ENCODE measurements at regions not wholly inside any gene's neighbourhood (a gene's known extent, or its start where the extent isn't known, plus 50 kb on each side); places are given as distances from the start of the nearest gene placed in this dataset.

DNA sequence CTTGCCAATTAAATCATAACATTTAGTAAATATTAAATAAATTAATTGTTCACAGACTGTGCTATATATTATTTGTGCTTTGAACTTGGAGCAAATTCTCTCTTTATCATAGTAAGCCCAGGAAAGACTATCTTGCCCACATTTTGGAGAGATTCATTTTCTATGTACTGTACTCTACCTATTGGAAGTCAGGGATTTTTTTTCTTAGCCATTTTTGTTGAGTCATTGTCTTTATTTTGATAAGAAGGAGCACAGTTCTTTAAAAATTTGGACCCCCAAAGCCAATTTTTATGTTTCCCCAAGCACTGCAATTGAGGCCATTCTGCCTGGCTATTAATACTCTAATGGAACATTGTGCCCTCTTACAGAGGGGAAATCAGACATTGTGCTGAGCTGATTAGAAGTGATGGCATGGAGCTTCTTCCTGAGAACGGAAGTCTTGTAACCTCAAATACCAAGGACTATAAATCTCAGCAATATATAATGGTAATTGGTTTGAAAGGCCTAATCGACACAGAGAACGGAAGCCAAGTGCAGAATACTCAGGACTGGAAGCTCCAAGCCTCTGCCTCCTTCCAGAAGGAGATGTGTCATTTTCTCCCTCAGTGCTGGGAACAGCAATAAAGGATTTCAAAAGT, 188.8 kb upstream of the PAPPA start:
- no peak for DNase-seq

DNA sequence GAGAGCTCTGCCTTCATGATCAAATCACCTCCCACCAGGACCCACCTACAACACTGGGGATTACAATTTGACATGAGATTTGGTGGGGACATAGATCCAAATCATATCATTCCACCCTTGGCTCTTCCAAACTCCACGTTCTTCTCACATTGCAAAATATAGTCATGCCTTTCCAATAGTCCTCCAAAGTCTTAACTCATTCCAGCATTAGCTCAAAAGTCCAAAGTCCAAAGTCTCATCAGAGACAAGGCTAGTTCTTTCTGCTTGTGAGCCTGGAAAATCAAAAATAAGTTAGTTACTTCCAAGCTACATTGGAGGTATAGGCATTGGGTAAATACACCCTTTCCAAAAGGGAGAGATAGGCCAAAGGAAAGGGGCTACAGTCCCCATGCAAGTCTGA, 186.9 kb upstream of the PAPPA start:
- DNase-seq, result no peak

- no peak for DNase-seq
Measured at GRCh38 chr9:115969096-115969495, 184.5 kb upstream of the PAPPA start.

DNA sequence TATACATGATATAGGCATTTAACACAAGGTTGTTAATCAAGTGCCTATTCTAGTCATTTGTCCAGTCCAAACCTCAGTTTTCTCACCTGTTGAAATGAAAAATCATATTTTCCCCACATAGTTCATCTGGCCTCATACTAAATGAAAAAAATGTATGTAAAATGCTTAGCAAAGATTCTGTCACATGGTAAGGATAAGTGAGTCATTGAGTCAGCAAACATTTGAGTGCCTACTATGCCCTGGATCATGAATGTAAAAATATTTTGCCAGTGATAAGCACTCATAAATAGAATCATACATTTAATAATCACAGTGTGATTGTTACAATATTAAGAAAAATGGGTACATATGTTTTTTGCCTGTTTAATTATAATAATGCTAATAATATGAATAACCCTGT, 181.2 kb upstream of the PAPPA start:
- no peak for DNase-seq

- DNase-seq, result no peak
Measured at GRCh38 chr9:115972843-115973595, 180.6 kb upstream of the PAPPA start.

- DNase-seq, result no peak
Measured at GRCh38 chr9:115976781-115977180, 176.8 kb upstream of the PAPPA start.

- DNase-seq, result no peak
Measured at GRCh38 chr9:115978091-115978490, 175.5 kb upstream of the PAPPA start.

DNA sequence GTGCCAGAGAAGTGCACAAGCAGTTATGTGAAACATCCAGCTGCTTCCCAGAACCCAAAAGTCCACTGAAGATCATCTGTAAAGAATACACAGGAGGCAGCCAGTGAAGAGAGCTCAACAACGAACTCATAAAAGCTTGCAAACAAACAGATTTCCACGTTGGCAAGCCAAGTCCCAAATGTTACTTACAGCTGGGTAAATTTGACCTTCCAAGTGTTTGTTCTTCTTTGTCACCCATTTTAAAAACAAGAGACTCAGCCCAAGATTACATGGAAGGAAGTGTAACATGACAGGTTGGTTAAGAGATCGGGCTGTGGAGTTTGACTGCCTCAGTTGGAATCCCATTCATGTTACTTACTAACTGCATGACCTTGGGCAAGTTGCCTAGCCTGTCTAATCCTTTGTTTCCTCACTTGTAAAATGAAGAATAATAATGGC, 174.9 kb upstream of the PAPPA start:
- DNase-seq, result no peak

- no peak for DNase-seq
Measured at GRCh38 chr9:115980054-115980453, 173.5 kb upstream of the PAPPA start.

DNA sequence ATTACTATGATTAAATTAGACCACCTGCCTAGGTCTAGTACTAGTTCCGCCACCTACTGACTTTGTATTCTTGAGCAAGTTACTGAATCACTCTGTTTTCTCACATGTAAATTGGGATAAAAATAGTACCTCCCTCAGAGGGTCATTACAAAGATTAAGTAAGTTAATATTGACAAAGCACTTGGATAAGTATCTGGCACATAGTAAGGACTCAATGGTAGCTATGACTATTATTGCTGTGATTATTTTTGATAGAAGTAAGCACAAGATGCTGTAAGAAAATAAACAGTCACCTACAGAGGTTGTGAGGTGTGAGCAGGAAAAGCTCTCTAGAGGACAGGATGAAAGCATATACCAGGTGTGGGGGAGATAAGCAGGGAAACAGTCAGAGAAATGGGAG, 173.1 kb upstream of the PAPPA start:
- no peak for DNase-seq

- DNase-seq, result no peak
Measured at GRCh38 chr9:115980976-115981375, 172.6 kb upstream of the PAPPA start.

DNA sequence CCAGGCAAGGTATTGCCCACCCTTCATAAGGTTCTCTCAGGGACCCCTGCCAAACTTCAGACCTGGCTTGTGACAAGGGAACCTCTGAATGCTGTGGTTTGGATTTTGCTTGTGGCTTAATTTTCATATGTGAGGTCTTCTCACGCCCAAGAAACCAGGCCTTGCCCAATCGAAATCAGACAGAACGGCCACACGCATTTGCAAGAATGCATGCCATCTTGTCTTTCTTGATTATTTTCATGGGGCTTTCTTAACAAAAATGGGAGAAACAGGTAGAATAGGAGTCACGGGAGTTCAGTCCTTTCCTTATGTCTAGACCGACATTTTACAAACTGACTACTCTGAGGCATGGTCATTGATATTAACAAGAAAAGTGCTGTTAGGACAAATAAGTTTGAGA, 170.2 kb upstream of the PAPPA start:
- DNase-seq, result no peak

GRCh38 chr9:115985657-115986056, 167.9 kb upstream of the PAPPA start:
- DNase-seq, result no peak

DNA sequence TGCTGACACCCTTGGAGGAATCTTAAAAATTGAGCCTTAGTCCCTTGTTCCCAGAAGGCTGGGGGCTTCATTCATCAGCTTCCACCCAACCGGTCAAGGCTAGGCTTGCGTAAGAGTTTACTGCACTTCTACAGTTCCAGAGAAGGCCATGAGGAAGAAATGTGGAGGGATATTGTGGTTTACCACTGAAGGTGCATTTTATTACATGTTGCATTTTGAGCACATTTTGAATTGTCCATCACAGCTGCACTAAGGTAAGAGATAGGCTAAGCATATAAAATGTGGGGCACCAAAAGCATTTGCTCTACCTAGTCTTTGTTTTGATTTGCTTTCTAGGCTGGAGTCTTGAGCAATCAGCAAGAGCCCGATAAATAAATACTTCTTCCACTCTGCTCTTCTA, 167.1 kb upstream of the PAPPA start:
- DNase-seq, result no peak

DNA sequence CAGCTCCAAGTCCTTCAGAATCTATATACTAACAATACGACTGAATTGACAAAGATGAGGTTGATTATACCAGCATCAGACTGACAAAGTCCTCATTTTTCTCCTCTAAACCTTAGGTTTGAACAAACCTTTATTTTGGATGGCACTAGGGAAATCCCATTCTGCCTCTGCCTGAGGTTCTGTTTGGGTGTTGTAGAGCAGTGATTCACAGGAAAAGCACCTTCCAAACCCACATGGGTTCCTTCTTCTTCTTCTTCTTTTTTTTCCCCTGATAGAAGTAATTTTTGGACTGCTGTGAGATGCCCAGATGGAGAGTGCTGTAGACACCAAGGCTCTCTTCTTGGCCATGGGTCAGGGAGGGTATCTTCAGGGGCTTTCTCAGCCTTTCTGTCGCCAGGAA, 164.9 kb upstream of the PAPPA start:
- no peak for DNase-seq

GRCh38 chr9:115989831-115990230, 163.8 kb upstream of the PAPPA start:
- no peak for DNase-seq

DNA sequence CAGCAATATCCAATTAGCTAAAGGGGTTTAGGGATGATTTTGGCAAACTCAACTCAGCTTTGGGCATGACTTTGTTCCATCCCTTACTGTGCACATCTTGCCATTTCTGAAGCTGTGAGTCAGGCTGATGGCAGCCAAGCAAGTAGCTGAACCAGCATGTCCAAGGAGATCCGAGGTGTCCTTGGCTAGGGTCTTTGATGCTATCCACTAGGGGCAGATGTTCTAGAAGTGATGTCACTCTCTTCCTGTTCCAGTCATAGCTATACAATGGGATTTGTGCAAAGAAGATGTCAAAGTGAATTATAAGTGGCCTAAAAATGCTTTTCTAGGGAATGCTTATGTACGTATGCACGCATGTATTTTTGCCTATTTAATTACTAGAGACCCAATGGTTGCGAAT, 160.8 kb upstream of the PAPPA start:
- no peak for DNase-seq

GRCh38 chr9:115997923-115998322, 155.7 kb upstream of the PAPPA start:
- no peak for DNase-seq

GRCh38 chr9:115998666-115999065, 154.9 kb upstream of the PAPPA start:
- no peak for DNase-seq

- DNase-seq, result no peak
Measured at GRCh38 chr9:115999498-115999897, 154.1 kb upstream of the PAPPA start.

GRCh38 chr9:116000748-116001329, 152.8 kb upstream of the PAPPA start:
- DNase-seq, result peak; percentile 3 to 31

DNA sequence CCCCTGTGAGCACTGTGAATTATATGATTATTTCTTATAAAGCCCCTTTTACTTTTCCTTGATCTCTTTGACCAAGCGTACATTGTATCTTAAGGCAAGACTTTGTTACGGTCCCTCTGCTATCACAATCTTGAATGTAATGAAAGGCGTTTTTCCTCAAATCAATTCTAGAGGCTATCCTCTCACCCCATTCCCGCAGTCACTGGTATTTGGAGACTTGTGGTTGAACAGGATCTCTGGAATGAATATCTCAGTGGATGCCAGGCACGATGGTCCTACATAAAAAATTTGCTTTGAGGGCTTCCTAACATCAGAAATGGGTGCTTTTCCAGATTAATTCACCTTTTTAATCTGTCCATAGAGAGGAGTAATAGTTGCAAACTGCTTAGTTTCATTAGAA, 151.4 kb upstream of the PAPPA start:
- no peak for DNase-seq

DNA sequence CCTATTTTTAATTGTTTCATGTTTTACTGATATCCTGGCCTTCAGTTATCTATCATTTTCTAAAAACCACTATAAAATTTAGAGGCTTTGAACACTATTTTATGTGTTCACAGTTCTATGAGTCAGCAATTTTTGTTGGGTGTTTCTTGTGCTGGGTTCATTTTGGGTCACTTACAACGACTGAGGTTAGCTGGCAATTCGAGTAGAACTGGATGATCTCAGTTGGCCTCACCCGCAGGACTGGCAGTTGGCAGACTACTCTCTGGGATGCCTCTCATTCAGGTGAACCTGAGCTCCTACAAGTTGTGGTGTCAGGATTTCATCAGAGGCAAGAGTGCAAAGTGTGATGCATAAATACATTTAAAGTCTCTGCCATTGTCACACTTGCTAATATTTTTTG, 151.0 kb upstream of the PAPPA start:
- DNase-seq, result no peak

DNA sequence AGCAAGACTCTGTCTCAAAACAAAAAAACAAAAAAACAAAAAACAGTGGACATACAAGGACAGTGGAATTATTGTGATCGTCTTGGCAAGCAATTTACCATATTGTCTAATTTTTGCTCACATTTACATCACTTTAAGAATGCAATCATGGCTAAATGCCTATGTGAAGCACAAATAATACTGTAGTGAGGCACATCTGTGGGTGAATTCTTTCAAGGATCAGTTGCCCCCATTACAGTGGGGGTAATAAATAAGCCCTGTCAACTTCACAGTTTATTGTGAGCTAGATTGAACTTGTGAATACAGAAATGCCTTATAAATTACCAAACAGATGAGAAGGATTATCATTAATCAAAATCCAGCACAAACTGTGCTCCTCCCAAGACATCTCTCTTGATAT, 150.2 kb upstream of the PAPPA start:
- DNase-seq, result no peak

GRCh38 chr9:116005205-116005604, 148.4 kb upstream of the PAPPA start:
- DNase-seq, result no peak
